ENCODE measurements at regions not wholly inside any gene's neighbourhood (a gene's known extent, or its start where the extent isn't known, plus 50 kb on each side); places are given as distances from the start of the nearest gene placed in this dataset.

DNA sequence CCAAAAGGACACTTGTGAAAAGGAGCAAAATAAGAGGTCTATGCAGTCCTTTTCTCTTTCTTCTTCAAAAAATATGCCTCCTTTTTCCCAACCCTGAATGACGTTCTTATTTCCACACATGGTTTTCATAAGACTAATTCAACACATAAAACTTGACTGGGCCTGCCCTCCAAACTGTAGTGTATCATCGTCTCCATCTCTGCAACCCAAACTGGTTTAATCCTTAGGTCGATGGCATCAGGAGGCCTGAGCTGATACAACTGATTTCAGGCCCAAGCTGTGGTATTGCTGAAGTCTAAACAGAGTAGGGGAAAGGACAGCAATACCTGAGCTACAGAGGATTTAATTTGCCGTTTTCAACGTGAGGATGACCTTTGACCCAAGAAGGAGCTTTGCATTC is 130.0 kb upstream of the MTNR1B start:
- no peak overlapping the region for H3K27ac ChIP-seq
- TF ChIP-seq ZFX (IDR thresholded peaks at IDR 0.05; ENCODE audit: borderline replicate concordance): no peak
- TF ChIP-seq, protein P1, sequence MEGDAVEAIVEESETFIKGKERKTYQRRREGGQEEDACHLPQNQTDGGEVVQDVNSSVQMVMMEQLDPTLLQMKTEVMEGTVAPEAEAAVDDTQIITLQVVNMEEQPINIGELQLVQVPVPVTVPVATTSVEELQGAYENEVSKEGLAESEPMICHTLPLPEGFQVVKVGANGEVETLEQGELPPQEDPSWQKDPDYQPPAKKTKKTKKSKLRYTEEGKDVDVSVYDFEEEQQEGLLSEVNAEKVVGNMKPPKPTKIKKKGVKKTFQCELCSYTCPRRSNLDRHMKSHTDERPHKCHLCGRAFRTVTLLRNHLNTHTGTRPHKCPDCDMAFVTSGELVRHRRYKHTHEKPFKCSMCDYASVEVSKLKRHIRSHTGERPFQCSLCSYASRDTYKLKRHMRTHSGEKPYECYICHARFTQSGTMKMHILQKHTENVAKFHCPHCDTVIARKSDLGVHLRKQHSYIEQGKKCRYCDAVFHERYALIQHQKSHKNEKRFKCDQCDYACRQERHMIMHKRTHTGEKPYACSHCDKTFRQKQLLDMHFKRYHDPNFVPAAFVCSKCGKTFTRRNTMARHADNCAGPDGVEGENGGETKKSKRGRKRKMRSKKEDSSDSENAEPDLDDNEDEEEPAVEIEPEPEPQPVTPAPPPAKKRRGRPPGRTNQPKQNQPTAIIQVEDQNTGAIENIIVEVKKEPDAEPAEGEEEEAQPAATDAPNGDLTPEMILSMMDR (IDR thresholded peaks at IDR 0.05): no peak

DNA sequence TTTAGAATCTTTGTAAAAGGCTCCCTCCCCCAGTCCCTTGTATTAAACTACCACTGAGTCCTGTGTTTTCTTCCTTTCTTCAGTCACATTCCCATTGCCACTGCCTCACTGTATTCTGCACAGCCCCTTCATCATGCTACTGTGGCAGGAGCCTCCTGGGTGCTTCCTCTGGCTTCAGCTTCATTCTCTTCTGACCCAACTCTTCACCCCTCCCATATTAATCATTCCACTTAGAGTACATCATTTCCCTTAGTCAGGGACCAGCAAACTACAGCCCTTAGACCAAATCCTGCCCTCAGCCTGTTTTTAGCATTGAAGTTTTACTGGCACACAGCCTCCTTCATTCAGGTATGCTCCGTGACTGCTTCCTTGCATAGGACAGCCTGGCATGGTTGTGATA is 127.7 kb upstream of the MTNR1B start:
- H3K27ac ChIP-seq: no peak overlapping the region
- no peak for TF ChIP-seq ZFX (IDR thresholded peaks at IDR 0.05; ENCODE audit: borderline replicate concordance)
- TF ChIP-seq, protein P1 (IDR thresholded peaks at IDR 0.05): no peak

DNA sequence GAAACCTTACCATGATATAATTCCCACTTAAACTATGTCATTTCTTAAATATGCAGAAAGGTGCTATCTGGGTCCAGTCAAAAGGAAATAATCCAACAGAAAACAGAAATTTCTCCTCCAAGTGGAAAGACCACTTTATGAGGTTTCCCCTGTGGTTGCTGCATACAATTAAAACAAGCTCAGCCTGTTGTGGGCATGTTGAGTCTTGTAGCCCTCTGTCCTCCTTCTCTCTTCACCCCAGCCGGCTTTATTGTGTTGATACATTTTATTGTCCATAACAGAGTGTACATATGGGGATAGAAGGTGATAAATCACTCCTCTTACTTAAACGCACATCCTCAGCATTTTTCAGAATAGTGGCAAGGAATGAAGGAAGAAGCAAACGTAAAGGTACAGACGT is 126.0 kb upstream of the MTNR1B start:
- TF ChIP-seq, protein P1 (IDR thresholded peaks at IDR 0.05): no peak
- no peak for TF ChIP-seq ZFX (IDR thresholded peaks at IDR 0.05; ENCODE audit: borderline replicate concordance)
- no peak overlapping the region for H3K27ac ChIP-seq

DNA sequence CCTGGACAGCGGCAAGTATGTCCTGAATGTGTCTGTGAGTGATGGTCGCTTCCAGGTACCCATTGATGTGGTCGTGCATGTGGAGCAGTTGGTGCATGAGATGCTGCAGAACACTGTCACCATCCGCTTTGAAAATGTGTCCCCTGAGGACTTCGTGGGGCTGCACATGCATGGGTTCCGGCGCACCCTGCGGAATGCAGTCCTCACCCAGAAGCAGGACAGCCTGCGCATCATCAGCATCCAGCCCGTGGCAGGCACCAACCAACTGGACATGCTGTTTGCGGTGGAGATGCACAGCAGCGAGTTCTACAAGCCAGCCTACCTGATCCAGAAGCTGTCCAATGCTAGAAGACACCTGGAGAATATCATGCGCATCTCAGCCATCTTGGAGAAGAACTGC is 125.3 kb upstream of the MTNR1B start:
- TF ChIP-seq, protein P1 (IDR thresholded peaks at IDR 0.05): no peak
- TF ChIP-seq ZFX (IDR thresholded peaks at IDR 0.05; ENCODE audit: borderline replicate concordance): no peak
- H3K27ac ChIP-seq: no peak overlapping the region

DNA sequence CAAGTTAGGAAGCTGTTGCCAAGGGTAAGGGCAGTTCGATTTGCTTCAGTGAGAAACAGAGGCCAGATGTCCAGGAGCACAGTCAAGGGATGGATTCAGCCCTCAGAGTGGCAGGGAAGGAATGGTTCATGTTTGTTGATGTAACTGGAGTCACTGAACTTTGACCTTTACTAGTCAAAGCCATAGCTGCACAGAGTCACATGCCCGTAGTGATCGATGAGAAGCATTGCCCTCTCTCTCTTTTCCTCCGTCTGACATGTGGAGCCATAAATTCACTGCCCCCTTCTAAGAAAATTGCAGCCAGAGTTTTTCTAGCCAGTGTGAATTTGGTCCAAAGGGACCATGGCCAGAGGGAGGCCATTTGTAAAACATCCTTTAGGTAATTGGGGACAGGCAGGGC is 124.1 kb upstream of the MTNR1B start:
- TF ChIP-seq, protein P1 (IDR thresholded peaks at IDR 0.05): no peak
- TF ChIP-seq ZFX (IDR thresholded peaks at IDR 0.05; ENCODE audit: borderline replicate concordance): no peak
- H3K27ac ChIP-seq: no peak overlapping the region

DNA sequence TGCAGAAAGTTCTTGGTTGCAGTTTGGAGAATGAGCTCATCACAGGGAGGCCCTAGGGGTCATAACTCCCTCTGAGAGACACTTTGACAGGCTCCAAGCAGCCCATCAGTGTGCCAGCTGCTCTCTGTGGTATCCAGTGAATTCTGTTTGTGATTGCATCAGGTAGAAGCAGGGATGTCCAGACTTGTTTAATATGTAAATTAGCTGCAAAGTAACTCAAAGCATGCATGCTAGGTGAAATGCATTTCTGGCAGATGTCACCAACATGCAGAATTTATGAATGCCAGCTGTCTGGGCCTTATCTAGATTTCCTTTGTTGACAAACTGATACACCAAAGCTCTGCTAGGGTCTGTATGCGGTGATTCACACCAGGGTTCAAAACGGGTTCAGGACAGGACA is 123.6 kb upstream of the MTNR1B start:
- no peak overlapping the region for H3K27ac ChIP-seq

DNA sequence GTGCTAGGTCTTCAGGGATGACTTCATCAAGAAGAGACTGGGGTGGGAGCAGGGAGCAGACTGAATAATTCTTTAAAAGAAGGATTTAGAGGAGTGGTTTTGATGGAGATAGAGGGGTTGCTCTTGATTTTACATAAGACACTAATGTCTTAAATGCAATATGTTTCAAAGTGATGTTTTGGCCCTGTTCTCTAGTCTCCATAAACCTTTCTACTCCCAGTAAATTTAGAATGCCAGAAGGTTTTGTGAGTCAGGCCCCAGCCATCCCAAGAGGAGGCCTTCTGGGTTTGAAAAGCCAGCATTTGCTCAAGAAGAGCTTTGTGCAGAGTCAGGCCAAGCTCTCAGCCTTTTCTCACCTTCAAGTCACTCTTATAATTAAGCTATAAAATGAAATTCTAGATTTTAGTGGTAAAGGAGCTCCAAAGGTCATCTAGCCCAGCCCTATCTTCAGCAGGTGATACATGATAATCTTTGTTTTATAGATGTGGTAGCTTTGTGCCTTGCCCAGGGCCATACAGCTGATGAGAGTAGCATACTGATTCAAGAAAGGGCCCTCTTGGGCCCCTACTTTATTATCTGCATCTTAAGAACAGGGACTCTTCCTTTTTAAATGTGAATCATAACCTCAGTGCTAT is 122.8 kb upstream of the MTNR1B start:
- H3K27ac ChIP-seq: no peak overlapping the region
- TF ChIP-seq, protein P1 (IDR thresholded peaks at IDR 0.05): no peak
- TF ChIP-seq ZFX (IDR thresholded peaks at IDR 0.05; ENCODE audit: borderline replicate concordance): no peak

More for the DNA sequence above, 123.6 kb upstream of the MTNR1B start:
- TF ChIP-seq, protein P1 (IDR thresholded peaks at IDR 0.05): no peak
- TF ChIP-seq ZFX (IDR thresholded peaks at IDR 0.05; ENCODE audit: borderline replicate concordance): no peak
